IgD-negative memory B cell (primary cell): ENCODE measurements at regions not wholly inside any gene's neighbourhood (a gene's known extent, or its start where the extent isn't known, plus 50 kb on each side); places are given as distances from the start of the nearest gene placed in this dataset.

ENCODE experiments used
- H3K27ac Mint-ChIP-seq, 3 donors: one replicate each; pipeline ENCODE4 v1.8.0; 2020 to 2022; ENCODE audit warnings: mild to moderate bottlenecking in 3 of 3, mixed read lengths in 3 of 3, moderate library complexity in 1 of 3
- H3K27me3 Mint-ChIP-seq: one replicate; pipeline ENCODE4 v1.8.0; 2021; ENCODE audit warnings: mixed read lengths
- H3K36me3 Mint-ChIP-seq: one replicate; pipeline ENCODE4 v1.8.0; 2020; ENCODE audit warnings: mild to moderate bottlenecking, mixed read lengths
- H3K4me1 Mint-ChIP-seq, 3 donors: one replicate each; pipeline ENCODE4 v1.8.0; 2020 to 2022; ENCODE audit warnings: mixed read lengths in 3 of 3, mild to moderate bottlenecking in 1 of 3
- H3K4me3 Mint-ChIP-seq, 4 donors: one replicate each; pipeline ENCODE4 v1.8.0; 2020 to 2022; ENCODE audit warnings: mild to moderate bottlenecking in 4 of 4, mixed read lengths in 4 of 4, moderate library complexity in 3 of 4
- H3K9me3 Mint-ChIP-seq, 3 donors: one replicate each; pipeline ENCODE4 v1.8.0; 2020 to 2021; ENCODE audit warnings: mixed read lengths in 3 of 3, mild to moderate bottlenecking in 1 of 3

- Mint-ChIP-seq H3K27me3 (no peaks in the 10 kb centered on the region), H3K36me3 (no peaks in the 10 kb centered on the region), H3K27ac (peak overlapping the region in 1 of 3 donors; percentile 59), H3K4me3 (peak overlapping the region in 3 of 4 donors; percentile 6 to 44 (median 34)), H3K4me1 (peaks cover 21 to 41% (median 29%) of the 10 kb centered on the region in 3 donors), H3K9me3 (no peaks in the 10 kb centered on the region)
Measured at GRCh38 chr3:189570916-189571315, 60.3 kb upstream of the TP63 start.

GRCh38 chr3:189572249-189572648, 58.9 kb upstream of the TP63 start:
- Mint-ChIP-seq H3K4me1 (peaks cover 19 to 34% (median 25%) of the 10 kb centered on the region in 3 donors), H3K4me3 (no peak overlapping the region), H3K9me3 (no peaks in the 10 kb centered on the region), H3K36me3 (no peaks in the 10 kb centered on the region), H3K27me3 (no peaks in the 10 kb centered on the region), H3K27ac (no peak overlapping the region)

GRCh38 chr3:189573004-189573403, 58.2 kb upstream of the TP63 start:
- Mint-ChIP-seq H3K36me3 (no peaks in the 10 kb centered on the region), H3K27ac (no peak overlapping the region), H3K27me3 (no peaks in the 10 kb centered on the region), H3K9me3 (peaks cover 0 to 3% (median 0%) of the 10 kb centered on the region in 3 donors), H3K4me1 (peaks cover 15 to 27% (median 18%) of the 10 kb centered on the region in 3 donors), H3K4me3 (no peak overlapping the region)

GRCh38 chr3:189576486-189576885, 54.7 kb upstream of the TP63 start:
- no peak overlapping the region for H3K27ac Mint-ChIP-seq
- H3K4me3 Mint-ChIP-seq = no peak overlapping the region
- peaks cover 2 to 4% (median 4%) of the 10 kb centered on the region in 3 donors for H3K4me1 Mint-ChIP-seq

GRCh38 chr3:189577050-189577951, 53.9 kb upstream of the TP63 start:
- H3K4me3 Mint-ChIP-seq = no peak overlapping the region
- H3K9me3 Mint-ChIP-seq = peaks cover 0 to 3% (median 0%) of the 10 kb centered on the region in 3 donors
- H3K36me3 Mint-ChIP-seq = no peaks in the 10 kb centered on the region
- H3K27ac Mint-ChIP-seq = no peak overlapping the region
- peaks cover 2 to 4% (median 2%) of the 10 kb centered on the region in 3 donors for H3K4me1 Mint-ChIP-seq
- H3K27me3 Mint-ChIP-seq = no peaks in the 10 kb centered on the region

More at GRCh38 chr3:189576486-189576885, 54.7 kb upstream of the TP63 start:
- H3K27me3 Mint-ChIP-seq = no peaks in the 10 kb centered on the region
- no peaks in the 10 kb centered on the region for H3K36me3 Mint-ChIP-seq
- peaks cover 0 to 3% (median 0%) of the 10 kb centered on the region in 3 donors for H3K9me3 Mint-ChIP-seq

GRCh38 chr3:189580190-189580589, 51.0 kb upstream of the TP63 start:
- Mint-ChIP-seq H3K4me3 (no peak overlapping the region), H3K27ac (no peak overlapping the region)

More at GRCh38 chr3:189580190-189580589, 51.0 kb upstream of the TP63 start:
- no peaks in the 10 kb centered on the region for H3K27me3 Mint-ChIP-seq
- H3K4me1 Mint-ChIP-seq = no peaks in the 10 kb centered on the region
- peaks cover 0 to 3% (median 0%) of the 10 kb centered on the region in 3 donors for H3K9me3 Mint-ChIP-seq
- no peaks in the 10 kb centered on the region for H3K36me3 Mint-ChIP-seq
